ENCODE measurements at regions not wholly inside any gene's neighbourhood (a gene's known extent, or its start where the extent isn't known, plus 50 kb on each side); places are given as distances from the start of the nearest gene placed in this dataset.

DNA sequence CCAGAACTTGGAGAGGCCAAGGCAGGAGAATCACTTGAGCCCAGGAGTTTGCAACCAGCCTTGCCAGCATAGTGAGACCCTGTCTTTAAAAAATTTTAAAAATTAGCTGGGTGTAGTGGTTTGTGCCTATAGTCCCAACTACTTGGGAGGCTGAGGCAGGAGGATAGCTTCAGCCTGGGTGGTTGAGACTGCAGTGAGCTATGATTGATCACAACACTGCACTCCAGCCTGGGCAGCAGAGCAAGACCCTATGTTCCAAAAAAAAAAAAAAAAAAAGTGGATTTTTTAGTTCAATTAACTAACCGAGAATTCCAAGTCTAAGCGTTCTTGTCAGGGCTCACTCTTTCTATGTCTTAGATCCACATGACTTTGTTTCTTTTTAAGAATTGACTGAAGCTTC lies 130.3 kb upstream of the NRIP1 start:
- ATAC-seq: no peak
- no peak for DNase-seq
- TF ChIP-seq, protein P1, sequence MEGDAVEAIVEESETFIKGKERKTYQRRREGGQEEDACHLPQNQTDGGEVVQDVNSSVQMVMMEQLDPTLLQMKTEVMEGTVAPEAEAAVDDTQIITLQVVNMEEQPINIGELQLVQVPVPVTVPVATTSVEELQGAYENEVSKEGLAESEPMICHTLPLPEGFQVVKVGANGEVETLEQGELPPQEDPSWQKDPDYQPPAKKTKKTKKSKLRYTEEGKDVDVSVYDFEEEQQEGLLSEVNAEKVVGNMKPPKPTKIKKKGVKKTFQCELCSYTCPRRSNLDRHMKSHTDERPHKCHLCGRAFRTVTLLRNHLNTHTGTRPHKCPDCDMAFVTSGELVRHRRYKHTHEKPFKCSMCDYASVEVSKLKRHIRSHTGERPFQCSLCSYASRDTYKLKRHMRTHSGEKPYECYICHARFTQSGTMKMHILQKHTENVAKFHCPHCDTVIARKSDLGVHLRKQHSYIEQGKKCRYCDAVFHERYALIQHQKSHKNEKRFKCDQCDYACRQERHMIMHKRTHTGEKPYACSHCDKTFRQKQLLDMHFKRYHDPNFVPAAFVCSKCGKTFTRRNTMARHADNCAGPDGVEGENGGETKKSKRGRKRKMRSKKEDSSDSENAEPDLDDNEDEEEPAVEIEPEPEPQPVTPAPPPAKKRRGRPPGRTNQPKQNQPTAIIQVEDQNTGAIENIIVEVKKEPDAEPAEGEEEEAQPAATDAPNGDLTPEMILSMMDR (IDR thresholded peaks at IDR 0.05): no peak
- H3K9me3 ChIP-seq: no peaks in the 10 kb centered on the region
- no peak overlapping the region for H3K27ac ChIP-seq
- no peak overlapping the region for H3K4me3 ChIP-seq
- intact Hi-C loops (cut with DNase I): no loop called here
- H3K36me3 ChIP-seq: no peaks in the 10 kb centered on the region
- no peaks in the 10 kb centered on the region for H3K4me1 ChIP-seq
- no peaks in the 10 kb centered on the region for H3K27me3 ChIP-seq

DNA sequence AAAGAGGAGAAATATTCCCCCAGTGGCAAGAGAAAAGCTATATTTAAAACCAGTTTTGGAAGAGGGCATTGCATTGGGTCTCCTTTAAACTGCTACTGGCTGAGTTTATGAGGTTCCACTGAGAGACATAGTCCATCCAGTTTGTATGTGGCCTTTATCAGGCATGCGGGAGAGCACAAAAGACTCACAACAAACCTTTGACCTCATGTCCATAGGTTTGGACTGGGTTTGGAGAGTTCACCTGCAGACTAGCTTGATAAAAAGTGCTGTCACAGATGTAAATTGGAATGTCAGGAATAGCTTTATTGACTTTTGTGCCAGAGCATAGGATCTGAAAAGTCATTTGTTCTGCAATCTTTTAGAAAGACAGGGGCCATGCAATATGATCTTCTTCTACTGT lies 131.0 kb upstream of the NRIP1 start:
- no peaks in the 10 kb centered on the region for H3K4me1 ChIP-seq
- H3K4me3 ChIP-seq: no peak overlapping the region
- DNase-seq: no peak
- no peaks in the 10 kb centered on the region for H3K27me3 ChIP-seq
- ATAC-seq: no peak
- no peaks in the 10 kb centered on the region for H3K9me3 ChIP-seq
- H3K27ac ChIP-seq: no peak overlapping the region
- TF ChIP-seq, protein P1 (IDR thresholded peaks at IDR 0.05): no peak
- no peaks in the 10 kb centered on the region for H3K36me3 ChIP-seq
- intact Hi-C loops (cut with DNase I): no loop called here

DNA sequence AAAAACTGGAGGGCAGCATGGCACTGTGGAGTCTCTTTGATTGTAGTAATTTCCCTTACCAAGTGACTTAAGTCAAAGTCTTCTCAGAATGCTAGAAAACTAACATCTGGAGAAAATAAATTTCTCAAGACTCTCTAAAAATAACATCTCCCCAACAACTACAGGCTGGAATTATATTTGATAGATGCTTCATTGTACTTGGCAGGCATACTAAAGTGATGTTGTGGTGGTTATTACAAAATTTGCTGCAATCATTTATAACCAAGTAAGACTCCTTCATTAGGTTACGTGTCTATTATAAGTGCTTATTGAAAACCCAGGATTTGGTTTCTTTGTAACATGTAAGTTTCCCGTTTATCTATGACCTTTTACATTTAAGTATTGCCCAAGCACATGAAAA lies 132.9 kb upstream of the NRIP1 start:
- H3K4me1 ChIP-seq: no peaks in the 10 kb centered on the region
- H3K27ac ChIP-seq: no peak overlapping the region
- no peaks in the 10 kb centered on the region for H3K9me3 ChIP-seq
- intact Hi-C loops (cut with DNase I): no loop called here
- DNase-seq: no peak
- no peaks in the 10 kb centered on the region for H3K27me3 ChIP-seq
- no peak overlapping the region for H3K4me3 ChIP-seq
- TF ChIP-seq, protein P1 (IDR thresholded peaks at IDR 0.05): no peak
- ATAC-seq: no peak
- no peaks in the 10 kb centered on the region for H3K36me3 ChIP-seq

DNA sequence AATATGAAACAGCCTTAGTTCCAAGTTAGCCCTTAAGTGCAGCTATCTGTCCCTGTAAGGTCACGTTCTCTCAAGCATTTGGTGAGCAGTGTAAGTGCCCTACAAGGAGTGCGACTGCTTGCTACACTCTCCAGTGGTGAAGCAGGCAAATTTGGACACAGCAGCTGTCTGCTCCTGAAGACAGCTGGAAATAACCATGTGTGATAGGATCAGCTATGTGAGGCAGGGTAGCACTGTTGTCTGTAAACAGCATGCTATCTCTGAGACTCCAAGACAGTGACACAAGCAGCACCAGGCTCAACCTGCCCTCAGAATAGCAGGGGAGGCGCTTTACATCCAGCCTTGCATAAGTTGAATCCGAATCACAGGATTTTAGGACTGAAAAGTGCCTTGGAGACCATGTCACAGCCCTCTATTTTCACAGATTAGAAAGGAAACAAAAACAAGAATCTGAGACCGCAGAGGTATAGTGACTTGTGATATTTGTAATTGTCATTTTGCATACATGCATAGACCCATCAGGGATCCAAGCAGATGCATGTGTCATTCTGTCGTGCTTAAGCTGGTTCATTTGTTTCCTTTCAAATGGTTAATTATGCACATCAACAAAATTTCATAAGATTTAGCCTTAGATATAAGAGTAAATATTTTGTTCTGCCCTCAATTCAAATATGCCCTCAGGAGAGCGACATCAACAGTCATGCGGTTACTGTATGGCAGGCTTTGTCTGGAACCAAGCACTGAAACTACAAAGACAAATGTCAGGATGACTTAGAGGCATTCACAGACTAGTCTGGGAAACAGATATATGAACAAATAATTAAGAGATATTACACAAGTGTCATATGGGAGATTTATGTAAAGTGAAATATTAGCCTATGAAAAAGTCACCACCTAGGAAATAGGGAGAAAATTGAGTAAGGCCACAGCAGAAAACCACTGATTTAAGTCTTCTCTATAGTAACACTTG lies 134.9 kb upstream of the NRIP1 start:
- ATAC-seq: peak; percentile 35
- H3K9me3 ChIP-seq: no peaks in the 10 kb centered on the region

DNA sequence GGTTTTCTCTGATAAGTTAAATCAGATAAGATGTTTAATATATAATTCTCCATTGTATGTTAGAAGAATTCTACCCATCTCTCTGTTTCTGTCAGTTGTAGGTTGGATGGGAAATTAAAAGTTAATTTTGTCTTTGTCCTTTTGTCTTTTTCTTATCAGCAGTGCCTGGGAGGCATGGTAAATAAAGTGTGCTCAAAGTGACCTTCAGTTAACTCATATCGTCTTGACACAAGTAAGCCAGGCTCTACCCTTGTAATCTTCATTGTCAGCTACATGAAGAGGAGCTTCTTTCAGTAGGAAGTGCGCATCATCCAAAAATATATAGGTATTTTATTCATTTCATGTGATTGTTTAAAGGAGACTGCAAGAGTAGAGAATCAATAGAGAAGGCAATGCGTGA lies 138.9 kb upstream of the NRIP1 start:
- no peak for ATAC-seq
- H3K4me1 ChIP-seq: no peaks in the 10 kb centered on the region
- no peak for DNase-seq
- intact Hi-C loops (cut with DNase I): no loop called here
- H3K9me3 ChIP-seq: no peaks in the 10 kb centered on the region
- no peaks in the 10 kb centered on the region for H3K27me3 ChIP-seq
- TF ChIP-seq, protein P1 (IDR thresholded peaks at IDR 0.05): no peak
- H3K27ac ChIP-seq: no peak overlapping the region
- H3K36me3 ChIP-seq: no peaks in the 10 kb centered on the region
- no peak overlapping the region for H3K4me3 ChIP-seq

More for the DNA sequence above, 134.9 kb upstream of the NRIP1 start:
- no peaks in the 10 kb centered on the region for H3K36me3 ChIP-seq
- no peak overlapping the region for H3K4me3 ChIP-seq
- TF ChIP-seq, protein P1 (IDR thresholded peaks at IDR 0.05): no peak
- no peak overlapping the region for H3K27ac ChIP-seq
- no peak for DNase-seq
- H3K27me3 ChIP-seq: no peaks in the 10 kb centered on the region
- no peaks in the 10 kb centered on the region for H3K4me1 ChIP-seq
- intact Hi-C loops (cut with DNase I): no loop called here
